ENCODE measurements at regions not wholly inside any gene's neighbourhood (a gene's known extent, or its start where the extent isn't known, plus 50 kb on each side); places are given as distances from the start of the nearest gene placed in this dataset.

DNA sequence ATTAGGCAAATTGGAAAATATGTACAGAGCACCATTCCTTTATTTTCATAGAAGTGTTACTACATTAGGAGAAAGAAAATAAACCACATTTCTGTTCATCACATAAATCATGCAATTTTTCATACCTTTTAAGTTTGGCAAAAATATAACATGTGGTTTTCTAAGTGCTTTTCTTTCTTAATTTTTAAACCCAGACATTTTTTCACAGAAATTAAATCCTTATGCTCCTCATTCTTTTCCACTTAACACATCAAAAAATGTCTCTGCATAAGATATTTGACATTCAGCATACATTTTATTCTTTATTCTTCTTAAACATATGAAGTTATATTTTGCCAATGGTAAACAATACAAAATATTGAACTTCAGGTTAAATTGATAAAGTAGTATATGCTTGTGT, 826.6 kb upstream of the SLIT2 start:
- no peaks in the 10 kb centered on the region for H3K27me3 ChIP-seq (ENCODE audit: low read depth, low read length)
- no peaks in the 10 kb centered on the region for H3K36me3 ChIP-seq (ENCODE audit: control insufficient read depth in 1 of 2, insufficient read depth in 2 of 2, low read length in 2 of 2)
- H3K27ac ChIP-seq (ENCODE audit: low read length), result no peak overlapping the region
- no peaks in the 10 kb centered on the region for H3K4me1 ChIP-seq (ENCODE audit: control insufficient read depth in 1 of 2, insufficient read depth in 2 of 2, low read length in 2 of 2)
- H3K4me3 ChIP-seq (ENCODE audit: low read depth in 1 of 2, low read length in 2 of 2), result no peak overlapping the region
- peaks cover 0 to 9% of the 10 kb centered on the region in 2 donors for H3K9me3 ChIP-seq (ENCODE audit: control insufficient read depth in 1 of 2, low read length in 2 of 2)

- no peaks in the 10 kb centered on the region for H3K4me1 ChIP-seq (ENCODE audit: control insufficient read depth in 1 of 2, insufficient read depth in 2 of 2, low read length in 2 of 2)
- no peaks in the 10 kb centered on the region for H3K27me3 ChIP-seq (ENCODE audit: low read depth, low read length)
- H3K36me3 ChIP-seq (ENCODE audit: control insufficient read depth in 1 of 2, insufficient read depth in 2 of 2, low read length in 2 of 2), result no peaks in the 10 kb centered on the region
- H3K9me3 ChIP-seq (ENCODE audit: control insufficient read depth in 1 of 2, low read length in 2 of 2), result no peaks in the 10 kb centered on the region
- H3K4me3 ChIP-seq (ENCODE audit: low read depth in 1 of 2, low read length in 2 of 2), result no peak overlapping the region
- H3K27ac ChIP-seq (ENCODE audit: low read length), result no peak overlapping the region
These were observed 834.4 kb upstream of the SLIT2 start for GRCh38 chr4:19417256-19417655.

DNA sequence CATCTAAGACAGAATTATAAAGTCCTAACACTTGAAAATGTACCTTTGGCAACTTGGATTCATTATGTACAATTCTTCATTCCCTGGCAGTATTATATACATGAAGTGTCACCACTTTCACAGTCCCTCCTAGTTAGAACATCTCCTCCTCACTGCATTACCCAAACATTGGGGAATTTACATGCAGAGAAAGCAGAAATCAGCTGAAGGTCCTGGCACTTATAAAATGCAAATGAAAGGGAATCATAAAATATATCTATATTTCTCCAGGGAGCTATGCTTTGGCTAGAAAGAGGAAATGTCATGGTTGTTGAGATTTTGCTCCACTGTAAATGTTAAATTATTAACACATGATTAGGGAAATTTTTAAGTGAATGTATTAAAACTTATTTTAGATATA, 835.6 kb upstream of the SLIT2 start:
- Histone ChIP-seq H3K27ac (ENCODE audit: low read length) (no peak overlapping the region), H3K36me3 (ENCODE audit: control insufficient read depth in 1 of 2, insufficient read depth in 2 of 2, low read length in 2 of 2) (no peaks in the 10 kb centered on the region), H3K27me3 (ENCODE audit: low read depth, low read length) (no peaks in the 10 kb centered on the region), H3K4me1 (ENCODE audit: control insufficient read depth in 1 of 2, insufficient read depth in 2 of 2, low read length in 2 of 2) (no peaks in the 10 kb centered on the region), H3K9me3 (ENCODE audit: control insufficient read depth in 1 of 2, low read length in 2 of 2) (no peaks in the 10 kb centered on the region), H3K4me3 (ENCODE audit: low read depth in 1 of 2, low read length in 2 of 2) (no peak overlapping the region)

DNA sequence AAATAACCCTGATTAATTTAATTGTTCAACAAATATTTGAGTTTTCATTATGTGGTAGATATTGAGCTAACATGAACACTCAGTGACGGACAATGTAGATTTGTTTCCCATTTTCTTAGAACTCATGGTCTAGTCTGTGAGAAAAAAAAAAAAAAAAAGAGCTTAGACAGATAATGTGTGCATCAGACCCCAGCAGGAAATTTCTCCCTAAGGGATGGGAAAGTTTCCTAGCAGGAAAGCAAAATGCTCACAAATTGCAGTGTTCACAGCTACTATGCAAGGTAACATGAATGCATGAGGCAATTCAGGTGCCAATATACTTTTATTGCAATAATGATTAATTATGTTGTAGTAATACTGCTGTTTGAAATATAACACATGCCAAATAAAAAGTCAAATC, 843.2 kb upstream of the SLIT2 start:
- Histone ChIP-seq H3K4me1 (ENCODE audit: control insufficient read depth in 1 of 2, insufficient read depth in 2 of 2, low read length in 2 of 2) (no peaks in the 10 kb centered on the region), H3K27me3 (ENCODE audit: low read depth, low read length) (no peaks in the 10 kb centered on the region), H3K9me3 (ENCODE audit: control insufficient read depth in 1 of 2, low read length in 2 of 2) (no peaks in the 10 kb centered on the region), H3K27ac (ENCODE audit: low read length) (no peak overlapping the region), H3K4me3 (ENCODE audit: low read depth in 1 of 2, low read length in 2 of 2) (no peak overlapping the region), H3K36me3 (ENCODE audit: control insufficient read depth in 1 of 2, insufficient read depth in 2 of 2, low read length in 2 of 2) (no peaks in the 10 kb centered on the region)

DNA sequence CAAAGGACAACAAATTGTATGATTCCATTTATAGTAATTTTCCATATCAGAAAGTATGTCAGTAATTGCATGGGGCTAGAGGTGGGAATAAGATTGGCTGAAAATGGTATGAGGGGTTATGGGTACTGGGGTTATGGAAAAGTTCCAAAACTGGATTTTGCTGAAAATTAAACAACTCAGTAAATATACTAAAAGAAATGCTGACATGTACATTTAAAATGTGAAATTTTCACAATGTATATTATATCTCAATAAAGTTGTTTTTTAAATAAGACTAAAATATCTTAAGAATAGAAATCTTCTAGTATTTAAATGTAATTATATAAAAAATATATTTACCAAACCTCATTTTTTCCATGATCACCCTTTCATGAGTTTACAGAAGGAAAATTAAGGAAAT, 844.9 kb upstream of the SLIT2 start:
- H3K27ac ChIP-seq (ENCODE audit: low read length), result no peak overlapping the region
- no peaks in the 10 kb centered on the region for H3K36me3 ChIP-seq (ENCODE audit: control insufficient read depth in 1 of 2, insufficient read depth in 2 of 2, low read length in 2 of 2)
- H3K27me3 ChIP-seq (ENCODE audit: low read depth, low read length), result no peaks in the 10 kb centered on the region
- H3K4me1 ChIP-seq (ENCODE audit: control insufficient read depth in 1 of 2, insufficient read depth in 2 of 2, low read length in 2 of 2), result no peaks in the 10 kb centered on the region
- H3K4me3 ChIP-seq (ENCODE audit: low read depth in 1 of 2, low read length in 2 of 2), result no peak overlapping the region
- no peaks in the 10 kb centered on the region for H3K9me3 ChIP-seq (ENCODE audit: control insufficient read depth in 1 of 2, low read length in 2 of 2)

GRCh38 chr4:19403786-19404370, 847.8 kb upstream of the SLIT2 start:
- Histone ChIP-seq H3K4me1 (ENCODE audit: control insufficient read depth in 1 of 2, insufficient read depth in 2 of 2, low read length in 2 of 2) (no peaks in the 10 kb centered on the region), H3K27ac (ENCODE audit: low read length) (no peak overlapping the region), H3K36me3 (ENCODE audit: control insufficient read depth in 1 of 2, insufficient read depth in 2 of 2, low read length in 2 of 2) (no peaks in the 10 kb centered on the region), H3K4me3 (ENCODE audit: low read depth in 1 of 2, low read length in 2 of 2) (no peak overlapping the region), H3K9me3 (ENCODE audit: control insufficient read depth in 1 of 2, low read length in 2 of 2) (no peaks in the 10 kb centered on the region), H3K27me3 (ENCODE audit: low read depth, low read length) (no peaks in the 10 kb centered on the region)

GRCh38 chr4:19402581-19403065, 849.1 kb upstream of the SLIT2 start:
- Histone ChIP-seq H3K36me3 (ENCODE audit: control insufficient read depth in 1 of 2, insufficient read depth in 2 of 2, low read length in 2 of 2) (no peaks in the 10 kb centered on the region), H3K9me3 (ENCODE audit: control insufficient read depth in 1 of 2, low read length in 2 of 2) (no peaks in the 10 kb centered on the region), H3K27me3 (ENCODE audit: low read depth, low read length) (no peaks in the 10 kb centered on the region), H3K27ac (ENCODE audit: low read length) (no peak overlapping the region), H3K4me1 (ENCODE audit: control insufficient read depth in 1 of 2, insufficient read depth in 2 of 2, low read length in 2 of 2) (no peaks in the 10 kb centered on the region), H3K4me3 (ENCODE audit: low read depth in 1 of 2, low read length in 2 of 2) (no peak overlapping the region)

DNA sequence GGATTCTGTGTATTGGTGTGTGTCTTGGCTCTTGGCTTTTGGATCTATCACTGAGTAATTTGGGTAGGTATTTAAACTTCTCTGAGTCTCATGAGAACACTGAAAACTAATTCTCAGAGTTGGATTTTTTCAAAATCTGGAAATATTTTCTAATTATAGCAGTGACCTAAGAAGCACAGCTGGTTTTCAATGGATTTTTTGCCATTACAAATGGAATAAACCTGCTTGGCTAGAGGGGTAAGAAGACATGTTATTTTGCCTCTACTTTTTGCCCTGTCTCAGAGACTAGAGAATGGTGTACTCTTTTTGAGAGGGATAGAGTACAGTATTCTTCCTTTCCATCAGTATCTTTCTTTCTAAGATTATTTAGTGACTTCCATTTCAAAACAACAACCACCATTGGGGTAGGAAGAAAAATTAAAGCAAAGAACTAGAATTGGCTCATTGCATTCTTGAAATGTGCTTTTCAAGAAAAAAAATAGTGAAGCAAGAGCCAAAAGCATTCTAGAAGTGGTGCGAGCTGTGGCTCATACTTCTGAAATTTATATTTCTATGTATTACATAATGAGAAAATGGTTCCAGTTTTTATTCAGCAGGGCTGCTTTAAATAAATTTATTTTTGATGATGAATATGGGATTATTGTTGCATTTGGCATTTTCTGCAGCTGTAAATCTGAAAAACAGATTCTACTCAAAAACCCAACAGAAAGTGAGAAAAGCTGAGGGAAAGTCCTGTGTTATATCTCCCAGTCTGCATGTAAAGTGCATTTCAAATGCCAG, 850.2 kb upstream of the SLIT2 start:
- no peak overlapping the region for H3K4me3 ChIP-seq (ENCODE audit: low read depth in 1 of 2, low read length in 2 of 2)
- no peaks in the 10 kb centered on the region for H3K27me3 ChIP-seq (ENCODE audit: low read depth, low read length)
- no peak overlapping the region for H3K27ac ChIP-seq (ENCODE audit: low read length)
- no peaks in the 10 kb centered on the region for H3K9me3 ChIP-seq (ENCODE audit: control insufficient read depth in 1 of 2, low read length in 2 of 2)
- no peaks in the 10 kb centered on the region for H3K4me1 ChIP-seq (ENCODE audit: control insufficient read depth in 1 of 2, insufficient read depth in 2 of 2, low read length in 2 of 2)
- H3K36me3 ChIP-seq (ENCODE audit: control insufficient read depth in 1 of 2, insufficient read depth in 2 of 2, low read length in 2 of 2), result no peaks in the 10 kb centered on the region

DNA sequence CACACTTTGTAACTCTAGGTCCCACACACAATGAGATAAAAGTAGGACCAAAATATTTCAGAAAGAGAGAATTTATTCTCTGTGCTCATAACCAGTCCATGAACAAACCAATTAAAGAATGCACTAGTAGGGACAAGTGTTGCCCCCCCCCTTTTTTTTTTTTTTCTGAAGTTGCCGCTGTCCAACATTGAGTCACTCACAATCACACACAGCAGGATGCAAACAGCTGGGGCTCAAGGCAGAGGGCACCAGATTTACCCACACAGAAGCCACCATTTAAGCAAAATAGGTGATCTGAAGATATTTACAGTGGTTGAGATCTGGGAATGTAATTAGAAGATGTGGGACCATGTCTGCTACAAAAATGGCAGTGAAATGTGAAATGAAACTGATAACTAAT, 850.9 kb upstream of the SLIT2 start:
- H3K27me3 ChIP-seq (ENCODE audit: low read depth, low read length), result no peaks in the 10 kb centered on the region
- no peak overlapping the region for H3K27ac ChIP-seq (ENCODE audit: low read length)
- no peak overlapping the region for H3K4me3 ChIP-seq (ENCODE audit: low read depth in 1 of 2, low read length in 2 of 2)
- H3K36me3 ChIP-seq (ENCODE audit: control insufficient read depth in 1 of 2, insufficient read depth in 2 of 2, low read length in 2 of 2), result no peaks in the 10 kb centered on the region
- H3K4me1 ChIP-seq (ENCODE audit: control insufficient read depth in 1 of 2, insufficient read depth in 2 of 2, low read length in 2 of 2), result no peaks in the 10 kb centered on the region
- H3K9me3 ChIP-seq (ENCODE audit: control insufficient read depth in 1 of 2, low read length in 2 of 2), result no peaks in the 10 kb centered on the region

DNA sequence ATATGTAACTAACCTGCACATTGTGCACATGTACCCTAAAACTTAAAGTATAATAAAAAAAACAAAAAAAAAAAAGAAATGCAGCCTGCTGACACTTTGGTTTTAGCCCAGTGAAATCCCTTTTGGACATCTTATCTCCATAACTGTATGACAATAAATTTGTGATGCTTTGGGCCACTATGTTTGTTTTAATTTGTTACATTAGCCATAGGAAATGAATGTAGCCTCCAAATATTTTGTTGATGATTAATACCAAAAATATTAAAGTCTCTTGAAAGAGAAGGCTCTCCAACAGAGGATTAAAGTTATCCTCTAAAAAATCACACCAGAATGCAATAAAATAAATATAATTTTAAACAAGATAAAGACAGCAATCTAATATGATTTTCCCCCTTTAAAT, 852.7 kb upstream of the SLIT2 start:
- no peaks in the 10 kb centered on the region for H3K4me1 ChIP-seq (ENCODE audit: control insufficient read depth in 1 of 2, insufficient read depth in 2 of 2, low read length in 2 of 2)
- H3K27ac ChIP-seq (ENCODE audit: low read length), result no peak overlapping the region
- no peaks in the 10 kb centered on the region for H3K27me3 ChIP-seq (ENCODE audit: low read depth, low read length)
- H3K9me3 ChIP-seq (ENCODE audit: control insufficient read depth in 1 of 2, low read length in 2 of 2), result no peaks in the 10 kb centered on the region
- no peak overlapping the region for H3K4me3 ChIP-seq (ENCODE audit: low read depth in 1 of 2, low read length in 2 of 2)
- no peaks in the 10 kb centered on the region for H3K36me3 ChIP-seq (ENCODE audit: control insufficient read depth in 1 of 2, insufficient read depth in 2 of 2, low read length in 2 of 2)

GRCh38 chr4:19386786-19387185, 864.9 kb upstream of the SLIT2 start:
- H3K27ac ChIP-seq (ENCODE audit: low read length), result no peak overlapping the region
- no peak overlapping the region for H3K4me3 ChIP-seq (ENCODE audit: low read depth in 1 of 2, low read length in 2 of 2)
- H3K4me1 ChIP-seq (ENCODE audit: control insufficient read depth in 1 of 2, insufficient read depth in 2 of 2, low read length in 2 of 2), result no peaks in the 10 kb centered on the region
- no peaks in the 10 kb centered on the region for H3K36me3 ChIP-seq (ENCODE audit: control insufficient read depth in 1 of 2, insufficient read depth in 2 of 2, low read length in 2 of 2)
- H3K9me3 ChIP-seq (ENCODE audit: control insufficient read depth in 1 of 2, low read length in 2 of 2), result no peaks in the 10 kb centered on the region
- H3K27me3 ChIP-seq (ENCODE audit: low read depth, low read length), result no peaks in the 10 kb centered on the region

Measured in muscle layer of duodenum (tissue), 2 donors.